ENCODE measurements at regions not wholly inside any gene's neighbourhood (a gene's known extent, or its start where the extent isn't known, plus 50 kb on each side); places are given as distances from the start of the nearest gene placed in this dataset.
"Not testable (repeated sequence)": the region's sequence is repeated elsewhere in the genome, so short reads cannot be mapped to it uniquely, and the experiment has no call there.

DNA sequence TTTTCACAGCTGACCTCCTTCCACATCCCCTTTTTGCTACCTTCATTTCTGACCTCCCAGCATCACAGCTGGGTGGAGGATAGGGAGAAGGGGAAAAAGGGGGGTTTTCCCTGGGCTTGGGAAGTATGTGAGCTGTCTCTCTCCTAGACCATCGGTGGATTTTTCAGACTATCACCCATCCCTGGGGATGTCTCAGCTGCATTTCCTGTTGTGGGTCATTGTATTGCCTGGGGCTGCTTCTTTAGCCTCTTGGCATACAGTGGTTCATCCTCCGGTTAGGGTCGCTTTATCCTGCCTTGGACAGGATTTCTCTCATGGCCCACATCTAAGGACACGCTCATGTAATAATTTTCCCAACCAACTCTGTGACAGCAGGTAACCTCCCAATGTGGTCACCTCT is 142.5 kb upstream of the ARG1 start:
- DNase-seq = no peak

DNA sequence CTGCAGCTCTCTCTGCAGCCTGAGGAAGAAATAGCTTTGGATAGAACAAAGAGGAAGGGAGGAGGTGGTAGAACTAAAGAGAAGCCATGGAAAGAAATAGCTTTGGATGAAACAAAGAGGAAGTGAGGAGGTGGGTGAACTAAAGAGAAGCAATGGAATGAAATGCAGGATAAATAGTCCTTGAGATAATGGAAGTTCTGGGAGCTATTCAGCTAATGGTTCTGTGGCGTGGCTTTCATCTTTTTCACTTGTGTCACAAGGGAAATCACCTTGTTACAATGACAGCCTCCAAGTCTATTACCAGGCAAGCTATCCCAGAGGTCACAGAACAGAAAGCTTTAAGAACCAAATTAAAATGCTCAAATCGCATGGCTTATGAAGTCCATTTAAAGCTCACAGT is 141.3 kb upstream of the ARG1 start:
- DNase-seq = no peak

DNA sequence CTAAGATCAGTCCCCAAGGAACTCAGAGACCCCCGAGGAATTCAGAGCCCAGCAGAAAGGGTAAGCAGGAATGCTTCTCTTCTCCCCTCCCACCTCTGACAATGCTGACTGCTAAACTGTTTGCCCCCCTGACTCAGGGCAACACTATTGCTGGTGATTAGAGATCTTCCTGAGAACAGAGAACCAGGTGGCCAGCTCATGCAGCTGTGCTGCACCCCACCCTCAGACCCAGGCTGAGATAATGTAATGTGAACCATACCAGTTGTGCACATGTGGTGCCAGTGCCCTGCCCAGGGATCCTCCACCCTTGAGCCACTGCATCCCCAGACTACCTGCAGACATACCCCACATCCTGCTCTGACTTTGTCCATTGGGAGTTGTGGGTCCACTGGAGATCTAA is 139.1 kb upstream of the ARG1 start:
- no peak for DNase-seq

DNA sequence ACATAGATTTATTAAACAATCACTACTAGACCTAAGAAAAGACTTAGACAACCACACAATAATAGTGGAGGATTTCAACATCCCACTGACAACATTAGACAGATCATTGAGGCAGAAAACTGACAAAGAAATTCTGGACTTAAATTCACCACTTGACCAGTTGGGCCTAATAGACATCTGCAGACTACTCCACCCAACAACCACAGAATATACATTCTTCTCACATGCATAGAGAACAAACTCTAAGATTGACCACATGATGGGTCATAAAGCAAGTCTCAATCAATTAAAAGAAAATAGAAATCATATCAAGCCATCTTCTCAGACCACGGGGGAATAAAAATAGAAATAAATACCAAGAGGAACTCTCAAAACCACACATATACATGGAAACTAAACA is 136.7 kb upstream of the ARG1 start:
- no peak for DNase-seq

DNA sequence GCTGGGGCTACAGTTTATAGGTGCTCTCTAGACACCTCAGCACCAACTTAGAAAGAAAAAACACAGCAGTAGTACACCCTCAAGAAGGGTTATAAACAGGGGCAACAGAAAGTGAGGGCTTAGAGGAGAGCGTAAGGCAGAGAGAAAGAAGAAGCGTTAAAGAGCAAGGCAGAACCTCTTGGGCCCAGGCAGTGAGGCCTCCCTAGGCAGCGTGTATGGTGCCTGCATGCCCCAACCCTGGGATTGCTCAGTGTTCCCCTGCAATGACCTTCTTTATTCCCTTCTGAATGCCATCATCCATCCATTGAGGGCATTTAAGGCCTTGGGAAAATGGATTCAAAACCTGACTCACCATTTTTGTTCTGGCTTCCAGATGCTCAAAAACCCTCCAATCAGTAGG is 130.0 kb upstream of the ARG1 start:
- DNase-seq = no peak

DNA sequence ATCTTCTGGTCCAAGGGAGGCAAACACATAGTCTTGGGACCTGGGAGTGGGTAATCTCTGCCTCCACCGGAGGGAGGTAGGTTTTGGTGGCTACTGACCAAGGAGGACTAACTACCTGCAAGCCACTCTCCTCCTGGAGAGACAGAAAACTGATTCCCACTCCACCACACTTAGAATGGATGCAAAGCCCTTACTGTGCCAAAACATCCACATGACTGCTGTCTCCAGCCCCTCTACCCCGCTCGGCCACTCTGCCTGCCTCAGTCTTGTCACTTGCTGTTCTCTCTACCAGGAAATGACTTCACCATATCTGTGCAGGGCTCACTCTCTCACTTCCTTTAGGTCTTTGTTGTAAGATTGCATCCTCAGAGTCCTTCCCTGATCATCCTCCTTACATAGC is 129.5 kb upstream of the ARG1 start:
- DNase-seq = no peak

DNA sequence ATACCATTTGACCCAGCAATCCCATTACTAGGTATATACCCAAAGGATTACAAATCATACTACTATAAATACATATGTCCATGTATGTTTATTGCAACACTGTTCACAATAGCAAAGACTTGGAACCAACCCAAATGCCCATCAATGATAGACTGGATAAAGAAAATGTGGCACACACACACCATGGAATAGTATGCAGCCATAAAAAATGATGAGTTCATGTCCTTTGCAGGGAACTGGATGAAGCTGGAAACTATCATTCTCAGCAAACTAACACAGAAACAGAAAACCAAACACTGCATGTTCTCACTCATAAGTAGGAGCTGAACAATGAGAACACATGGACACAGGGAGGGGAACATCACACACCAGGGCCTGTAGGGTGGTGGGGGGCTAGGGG is 127.7 kb upstream of the ARG1 start:
- not testable (repeated sequence) for DNase-seq

DNA sequence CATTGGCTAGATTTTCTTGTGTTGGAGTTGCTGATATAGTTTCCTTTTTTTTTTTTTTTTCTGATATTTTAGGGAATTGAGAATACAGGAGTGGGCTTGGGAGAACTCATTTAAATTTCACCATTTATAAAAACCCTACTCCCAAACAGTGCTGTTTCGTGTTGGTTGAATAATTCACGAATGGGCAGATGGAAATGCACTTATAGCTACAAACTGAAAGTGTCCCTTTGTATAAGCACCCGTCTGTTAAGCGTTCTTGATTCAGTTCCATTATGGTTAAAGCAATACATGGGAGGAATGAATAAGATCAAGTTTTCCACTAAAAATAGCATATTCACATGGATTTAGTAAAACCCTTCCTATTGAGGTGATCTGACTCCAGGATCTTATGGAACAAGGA is 122.2 kb upstream of the ARG1 start:
- DNase-seq = no peak

DNA sequence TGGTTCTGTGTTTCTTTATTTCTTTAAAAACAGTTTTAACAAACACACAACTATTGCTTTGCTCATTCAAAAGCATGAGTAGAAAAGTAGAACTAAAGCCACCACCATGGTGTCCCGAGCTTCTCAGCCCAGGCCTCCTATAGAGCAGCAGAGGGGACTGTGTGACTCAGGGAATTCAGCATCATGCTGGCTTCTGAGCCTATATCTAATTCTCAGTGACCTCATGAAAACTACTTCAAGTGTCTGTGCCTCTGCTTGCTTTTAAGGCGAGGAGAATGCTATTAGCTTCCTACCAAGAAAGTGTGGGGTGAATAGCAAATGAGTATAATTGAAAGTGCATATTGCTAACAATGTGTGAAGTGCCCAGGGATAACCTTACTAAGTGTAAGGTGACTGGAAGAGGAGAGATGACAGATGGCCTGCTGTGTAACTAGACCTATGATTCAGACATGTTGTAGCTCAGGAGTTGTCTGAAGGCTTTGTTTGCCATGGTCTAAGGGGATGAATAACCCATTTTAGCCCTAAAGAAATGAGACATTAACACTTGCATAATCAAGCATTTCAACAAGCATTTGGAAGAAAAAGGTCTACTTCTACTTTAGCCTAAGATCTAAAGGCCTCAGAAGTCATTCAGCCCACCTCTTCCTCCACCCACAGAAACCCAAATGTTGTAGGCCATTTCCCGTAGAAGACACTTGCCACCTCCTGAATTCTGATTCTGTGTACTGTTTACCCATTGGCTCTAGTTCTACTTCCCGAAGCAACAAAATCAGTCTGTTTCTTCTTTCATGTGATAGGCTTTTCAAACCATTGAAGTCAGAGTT is 121.5 kb upstream of the ARG1 start:
- peak; percentile 23 to 50 for DNase-seq

DNA sequence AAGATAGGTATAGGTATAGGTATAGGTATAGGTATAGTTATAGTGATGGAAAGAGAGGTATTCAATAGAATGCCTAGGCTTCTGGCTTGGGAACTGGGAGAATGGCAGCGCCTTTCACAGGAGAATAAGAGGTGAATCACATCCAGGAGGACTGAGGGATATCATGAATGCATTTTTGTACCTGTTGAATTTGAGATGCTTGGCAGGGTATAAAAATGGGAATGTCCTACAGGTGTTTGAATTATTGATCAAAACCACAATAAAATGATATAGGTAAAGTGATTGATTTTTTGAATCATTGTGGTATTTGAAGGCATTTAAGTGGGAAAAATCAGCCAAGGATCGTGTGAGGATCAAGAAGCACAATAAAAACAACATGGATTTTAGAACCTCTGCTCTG is 119.2 kb upstream of the ARG1 start:
- DNase-seq = no peak

DNA sequence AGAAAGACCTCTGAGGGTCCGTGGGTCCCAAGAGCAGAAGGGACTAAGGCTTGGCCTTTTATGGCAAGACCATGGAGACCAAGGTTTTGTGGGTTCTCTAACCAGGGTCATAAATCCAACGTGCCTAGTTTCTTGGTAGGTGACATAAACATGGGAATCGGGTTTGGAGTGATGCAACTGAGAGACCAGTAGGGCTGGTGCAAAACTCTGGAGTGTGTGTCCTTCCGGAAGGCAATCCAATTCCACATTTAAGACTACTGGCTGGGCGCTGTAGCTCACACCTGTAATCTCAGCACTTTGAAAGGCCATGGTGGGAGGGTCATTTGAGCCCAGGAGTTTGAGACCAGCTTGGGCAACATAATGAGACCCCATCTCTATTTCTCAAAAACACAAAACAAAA is 116.5 kb upstream of the ARG1 start:
- no peak for DNase-seq

DNA sequence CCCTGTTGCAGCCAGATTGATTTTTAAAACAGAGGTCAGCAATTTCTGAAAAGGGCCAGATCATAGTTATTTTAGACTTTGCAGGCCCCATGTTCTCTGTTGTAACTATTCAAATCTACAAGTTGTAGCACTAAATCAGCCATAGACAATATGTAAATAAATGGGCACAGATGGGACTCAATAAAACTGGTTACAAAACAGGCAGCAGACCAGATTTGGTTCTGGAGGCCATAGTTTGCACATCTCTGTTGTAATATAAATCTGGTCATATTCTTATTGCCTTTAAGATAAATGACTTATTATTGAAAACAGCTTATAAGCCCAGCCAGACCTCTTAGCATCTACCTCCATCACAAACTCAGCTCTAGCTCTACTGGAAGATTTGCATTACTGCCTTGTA is 114.0 kb upstream of the ARG1 start:
- no peak for DNase-seq

DNA sequence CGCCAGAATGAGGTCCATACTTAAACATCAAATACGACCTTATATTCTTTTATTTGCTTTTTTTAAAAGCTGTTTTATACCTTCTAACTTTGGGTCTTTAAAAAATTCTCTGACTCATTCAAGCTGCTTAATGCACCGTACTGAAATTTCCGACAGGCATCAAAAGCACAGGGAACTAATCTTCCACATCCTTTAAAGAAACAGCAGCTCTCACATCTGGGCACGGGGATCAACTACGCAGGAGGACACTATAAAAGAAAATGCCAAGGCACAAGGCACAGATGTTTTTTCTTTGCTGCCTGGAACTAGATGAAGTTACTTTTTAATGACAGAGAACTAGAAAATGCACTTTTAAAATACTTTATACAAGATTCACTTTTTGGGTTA is 112.4 kb upstream of the ARG1 start:
- no peak for DNase-seq

DNA sequence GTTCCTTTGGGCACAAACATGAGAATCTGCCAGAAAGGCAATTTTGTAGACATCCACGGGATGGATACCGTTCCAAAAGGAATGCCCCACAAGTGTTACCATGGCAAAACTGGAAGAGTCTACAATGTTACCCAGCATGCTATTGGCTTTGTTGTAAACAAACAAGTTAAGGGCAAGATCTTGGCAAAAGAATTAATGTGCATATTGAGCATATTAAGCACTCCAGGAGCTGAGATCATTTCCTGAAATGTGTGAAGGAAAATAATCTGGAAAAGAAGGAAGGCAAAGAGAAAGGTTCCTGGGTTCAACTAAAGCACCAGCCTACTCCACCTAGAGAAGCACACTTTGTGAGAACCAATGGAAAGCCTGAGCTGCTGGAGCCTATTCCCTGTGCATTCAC is 103.9 kb upstream of the ARG1 start:
- no peak for DNase-seq

DNA sequence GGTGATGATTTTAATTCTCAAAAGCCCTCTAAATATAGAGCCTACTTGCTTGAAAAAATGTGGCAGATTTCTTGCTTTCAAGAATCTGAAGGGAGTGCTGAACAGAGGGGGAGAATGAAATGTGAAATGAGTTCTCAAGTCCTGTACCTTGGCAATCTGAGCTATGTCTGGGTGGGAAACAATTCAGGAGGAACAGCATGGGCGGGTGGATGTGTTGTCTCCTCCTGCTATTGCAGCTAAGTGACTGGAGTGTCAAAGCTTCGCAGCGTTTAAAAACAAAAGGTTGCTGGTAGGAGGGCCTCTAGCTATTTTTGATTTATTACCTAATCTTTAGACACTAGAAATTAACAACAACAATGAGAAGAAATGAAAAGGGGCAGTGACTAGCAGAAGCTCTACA is 102.5 kb upstream of the ARG1 start:
- no peak for DNase-seq

DNA sequence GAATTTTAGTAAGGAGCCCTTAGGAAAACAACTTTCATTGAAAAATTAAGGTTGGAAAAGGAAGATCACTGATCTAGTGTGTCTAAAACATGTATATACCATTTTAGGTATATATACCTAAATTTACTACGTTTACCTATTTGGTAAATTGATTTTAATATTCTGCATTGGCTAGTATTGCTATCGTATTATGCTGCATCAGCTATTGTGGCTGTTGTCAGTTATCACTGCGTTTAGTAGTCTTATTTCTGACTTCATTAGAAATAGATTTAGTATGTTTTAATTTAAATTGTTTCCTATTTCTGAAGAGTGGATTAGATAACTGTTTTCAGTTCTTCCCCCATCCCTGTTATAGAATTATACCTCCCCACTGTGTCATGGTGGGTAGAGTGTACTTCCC is 101.7 kb upstream of the ARG1 start:
- DNase-seq = no peak

DNA sequence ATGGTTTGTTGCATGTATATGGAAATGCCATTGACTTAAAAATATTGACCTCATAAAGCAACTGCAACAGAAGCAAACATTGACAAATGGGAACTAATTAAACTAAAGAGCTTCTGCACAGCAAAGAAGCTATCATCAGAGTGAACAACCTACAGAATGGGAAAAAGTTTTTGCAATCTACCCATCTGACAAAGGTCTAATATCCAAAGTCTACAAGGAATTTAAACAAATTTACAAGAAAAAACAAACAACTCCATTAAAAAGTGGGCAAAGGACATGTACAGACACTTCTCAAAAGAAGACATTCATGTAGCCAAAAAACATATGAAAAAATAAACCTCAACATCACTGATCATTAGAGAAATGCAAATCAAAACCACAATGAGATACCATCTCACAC is 99.7 kb upstream of the ARG1 start:
- DNase-seq = not testable (repeated sequence)

DNA sequence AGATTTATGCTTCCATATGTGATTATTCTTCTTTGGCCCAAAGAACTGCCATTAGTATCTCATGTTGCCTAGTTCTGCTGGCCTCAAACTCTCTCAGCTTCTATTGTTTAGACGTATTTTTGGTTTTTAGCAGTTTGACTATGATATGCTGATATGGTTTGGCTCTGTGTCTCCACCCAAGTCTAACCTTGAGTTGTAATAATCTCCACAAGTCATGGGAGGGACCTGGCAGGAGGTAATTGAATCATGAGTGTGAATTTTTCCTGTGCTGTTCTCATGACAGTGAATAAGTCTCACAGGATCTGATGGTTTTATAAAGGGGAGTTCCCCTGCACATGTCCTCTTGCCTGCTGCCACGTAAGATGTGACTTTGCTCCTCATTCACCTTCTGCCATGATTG is 96.7 kb upstream of the ARG1 start:
- no peak for DNase-seq

DNA sequence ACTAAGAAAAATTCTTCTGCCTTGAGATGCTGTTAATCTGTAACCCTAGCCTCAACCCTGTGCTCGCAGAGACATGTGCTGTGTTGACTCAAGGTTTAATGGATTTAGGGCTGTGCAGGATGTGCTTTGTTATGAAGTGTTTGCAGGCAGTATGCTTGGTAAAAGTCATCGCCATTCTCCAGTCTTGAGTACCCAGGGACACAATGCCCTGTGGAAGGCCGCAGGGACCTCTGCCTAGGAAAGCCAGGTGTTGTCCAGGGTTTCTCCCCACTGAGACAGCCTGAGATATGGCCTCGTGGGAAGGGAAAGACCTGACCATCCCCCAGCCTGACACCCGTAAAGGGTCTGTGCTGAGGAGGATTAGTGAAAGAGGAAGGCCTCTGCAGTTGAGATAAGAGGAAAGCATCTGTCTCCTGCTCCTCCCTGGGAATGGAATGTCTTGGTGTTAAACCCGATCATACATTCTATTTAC is 94.2 kb upstream of the ARG1 start:
- not testable (repeated sequence) for DNase-seq

DNA sequence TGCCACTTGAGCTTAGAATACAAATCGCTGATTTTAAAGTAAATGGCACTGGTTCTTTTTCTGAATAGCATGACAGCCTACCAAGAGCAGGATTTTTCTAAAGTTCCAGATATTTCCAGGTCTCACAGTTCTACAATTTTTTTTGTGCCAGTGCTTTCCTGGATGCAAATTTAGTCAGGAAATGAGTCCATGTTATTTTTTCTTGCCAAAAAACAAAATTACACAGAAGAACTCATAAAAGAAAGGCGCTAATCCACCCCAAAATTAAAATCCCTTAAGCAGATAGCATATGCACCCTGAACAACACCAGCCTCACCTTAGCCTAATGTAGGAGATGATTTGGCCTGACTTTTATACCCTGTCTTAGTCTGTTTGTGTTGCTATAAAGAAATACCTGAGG is 86.4 kb upstream of the ARG1 start:
- DNase-seq = no peak

DNA sequence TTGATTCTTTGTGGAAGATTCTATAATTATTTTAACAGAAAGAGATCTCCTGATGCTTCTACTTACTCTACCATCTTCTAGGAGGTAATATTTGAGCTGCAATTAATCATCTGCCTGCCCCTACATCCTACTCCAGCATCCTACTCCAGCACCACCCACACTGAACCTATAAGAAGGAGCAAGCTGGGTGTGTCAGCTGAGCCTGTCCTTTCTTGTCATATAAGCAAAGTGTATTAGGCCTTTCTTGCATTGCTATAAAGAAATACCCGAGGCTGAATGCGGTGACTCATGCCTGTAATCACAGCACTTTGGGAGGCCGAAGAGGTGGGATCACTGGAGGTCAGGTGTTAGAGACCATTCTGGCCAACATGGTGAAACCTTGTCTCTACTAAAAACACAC is 84.2 kb upstream of the ARG1 start:
- DNase-seq = no peak

DNA sequence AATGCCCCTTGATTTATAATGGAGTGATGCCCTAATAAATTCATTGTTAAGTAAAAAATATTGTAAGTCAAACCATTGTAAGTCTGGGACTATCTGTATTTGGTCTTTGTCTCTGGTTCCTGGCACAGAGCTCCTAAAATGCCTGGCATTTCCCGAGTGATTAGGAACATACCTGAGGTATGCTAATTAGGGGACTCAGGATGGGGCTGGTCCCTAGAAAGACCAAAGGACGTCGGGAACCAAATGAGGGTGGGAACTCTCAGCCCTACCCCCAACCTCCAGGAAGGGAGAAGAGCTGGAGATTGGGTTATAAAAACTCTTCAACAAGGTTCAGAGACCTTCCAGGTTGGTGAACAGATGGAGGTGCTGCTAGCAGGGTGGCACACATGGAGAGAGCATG is 82.6 kb upstream of the ARG1 start:
- DNase-seq = no peak

DNA sequence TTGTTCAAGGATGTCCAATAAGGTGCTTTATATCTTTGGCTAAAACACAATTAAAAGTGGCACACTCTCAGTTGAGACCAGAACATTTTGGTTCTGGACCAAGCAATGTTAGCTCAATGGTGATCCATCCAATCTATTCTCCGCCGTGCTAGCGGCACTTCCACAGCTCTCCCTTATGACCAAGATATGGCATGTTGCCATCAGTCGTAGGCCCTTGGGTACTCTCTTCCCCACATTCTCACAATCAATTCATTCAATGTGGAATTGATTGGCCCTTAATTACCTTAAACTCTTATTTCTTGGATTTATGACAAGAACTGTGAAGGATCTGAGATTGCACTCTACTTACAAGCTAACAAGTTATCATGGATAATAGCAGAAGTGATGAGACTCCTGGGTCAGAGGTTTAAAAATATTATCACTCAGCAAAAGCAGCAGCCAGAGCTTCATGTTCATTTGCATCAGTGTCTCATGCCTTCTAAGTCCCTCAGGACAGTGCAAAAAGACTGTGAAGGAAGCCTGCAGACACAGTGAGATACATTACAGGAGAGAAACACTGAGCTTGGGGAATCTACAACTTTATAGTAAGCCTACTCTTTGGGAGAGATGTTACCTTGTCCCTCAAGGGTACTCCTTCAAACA is 80.0 kb upstream of the ARG1 start:
- no peak for DNase-seq

DNA sequence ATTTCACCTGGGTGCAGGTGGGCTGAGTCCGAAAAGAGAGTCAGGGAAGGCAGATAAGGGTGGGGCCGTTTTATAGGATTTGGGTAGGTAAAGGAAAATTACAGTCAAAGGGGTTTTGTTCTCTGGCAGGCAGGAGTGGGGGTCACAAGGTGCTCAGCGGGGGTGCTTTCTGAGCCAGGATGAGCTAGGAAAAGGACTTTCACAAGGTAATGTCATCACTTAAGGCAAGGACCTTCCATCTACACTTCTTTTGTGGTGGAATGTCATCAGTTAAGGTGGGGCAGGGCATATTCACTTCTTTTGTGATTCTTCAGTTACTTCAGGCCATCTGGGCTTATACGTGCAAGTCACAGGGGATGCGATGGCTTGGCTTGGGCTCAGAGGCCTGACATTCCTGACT is 68.6 kb upstream of the ARG1 start:
- not testable (repeated sequence) for DNase-seq

DNA sequence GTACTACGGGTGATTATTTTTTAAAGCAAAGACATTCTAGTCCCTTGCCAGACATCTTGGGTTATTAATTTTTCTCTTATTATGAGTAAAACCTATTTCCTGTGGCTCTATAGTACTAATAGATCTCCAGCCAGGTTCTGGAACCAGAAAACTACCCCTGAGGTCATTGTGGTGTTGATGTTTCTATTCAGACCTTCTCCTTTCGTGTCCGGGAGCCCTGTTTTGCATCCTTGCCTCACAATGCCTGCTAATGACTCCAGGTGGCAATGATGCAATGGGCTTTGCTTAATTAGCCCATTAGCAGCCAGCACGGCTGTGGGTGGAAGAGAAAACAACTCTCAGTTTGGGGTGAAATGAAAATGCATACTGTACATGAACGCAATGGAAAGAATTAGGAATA is 62.9 kb upstream of the ARG1 start:
- no peak for DNase-seq

All from inflammatory macrophage (primary cell).